Ramos (cell line): ENCODE measurements at regions not wholly inside any gene's neighbourhood (a gene's known extent, or its start where the extent isn't known, plus 50 kb on each side); places are given as distances from the start of the nearest gene placed in this dataset.

Source experiments
- in situ Hi-C: fragments of 300-500 bp; cut with MboI; formaldehyde crosslinking; loops from one replicate; pipeline ENCODE4 v1.14.3; 2022; ENCODE audit warnings: low sequenced_read_pairs; ENCODE audit not compliant: unreplicated experiment

DNA sequence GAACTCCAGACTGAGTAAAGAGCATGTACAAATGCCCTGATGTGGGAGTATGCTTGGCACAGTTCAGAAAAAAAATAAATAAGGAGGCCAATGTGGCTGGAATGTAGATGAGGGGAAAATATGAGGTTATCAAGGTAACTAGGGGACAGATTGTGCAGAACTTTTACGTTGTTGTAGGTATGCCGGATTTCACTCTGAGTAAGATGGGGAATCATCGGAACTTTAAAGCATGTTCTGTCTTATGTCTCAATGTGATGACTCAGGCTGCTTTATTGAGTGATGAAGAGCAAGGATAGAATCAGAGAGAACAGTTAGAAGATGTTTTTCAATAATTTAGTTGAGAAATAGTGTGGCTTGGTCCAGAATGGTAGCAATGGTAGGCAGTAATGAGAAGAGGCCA lies 130.4 kb downstream of the C11orf87 start:
- in situ Hi-C loops: no loop called here

DNA sequence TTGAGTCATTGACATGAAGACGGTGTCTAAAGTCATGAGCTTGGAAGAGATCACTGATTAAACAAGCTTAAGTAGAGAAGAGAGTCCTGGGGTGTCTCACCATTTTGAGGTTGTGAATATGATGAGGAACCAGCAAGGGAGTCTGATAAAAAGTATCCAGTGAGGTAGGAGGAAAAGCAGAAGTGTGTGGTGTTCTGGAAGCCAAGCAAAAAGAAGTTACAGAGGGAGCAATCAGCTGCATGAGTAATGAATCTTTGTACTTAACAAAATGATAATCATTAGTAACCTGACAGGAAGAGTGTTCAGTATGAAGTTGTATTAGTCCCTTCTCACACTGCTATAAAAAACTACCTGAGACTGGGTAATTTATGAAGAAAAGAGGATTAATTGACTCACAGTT lies 131.3 kb downstream of the C11orf87 start:
- in situ Hi-C loops: no loop called here

DNA sequence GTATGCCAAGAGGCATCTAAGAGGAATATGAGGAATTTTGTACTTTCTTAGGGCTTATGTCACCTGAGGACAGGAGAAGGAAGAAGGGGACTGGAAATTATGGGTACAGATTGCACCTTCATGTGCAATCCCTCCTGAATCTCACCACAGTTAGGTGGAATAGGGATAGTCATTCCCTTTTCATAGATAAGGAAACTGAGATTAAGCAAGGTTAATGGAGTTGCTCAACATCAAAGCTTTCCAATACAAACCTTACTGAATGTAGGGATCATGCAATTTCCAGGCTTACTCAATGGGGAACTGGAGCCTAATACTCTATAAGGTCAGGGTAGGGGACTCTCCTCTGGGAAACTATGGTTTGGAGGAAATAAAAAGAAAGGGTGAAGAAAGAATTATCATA lies 133.0 kb downstream of the C11orf87 start:
- in situ Hi-C loops: no loop called here

DNA sequence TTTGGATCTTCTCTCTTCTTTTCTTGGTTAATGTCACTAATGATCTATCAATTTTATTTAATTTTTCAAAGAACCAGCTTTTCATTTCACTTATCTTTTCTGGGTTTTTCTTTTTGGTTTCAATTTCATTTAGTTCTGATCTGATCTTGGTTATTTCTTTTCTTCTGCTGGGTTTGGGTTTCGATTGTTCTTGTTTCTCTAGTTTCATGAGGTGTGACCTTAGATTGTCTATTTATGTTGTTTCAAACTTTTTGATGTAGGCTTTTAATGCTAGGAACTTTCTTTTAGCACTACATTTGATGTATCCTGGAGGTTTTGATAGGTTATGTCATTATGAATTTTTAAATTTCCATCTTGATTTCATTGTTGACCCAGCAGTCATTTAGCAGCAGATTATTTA lies 142.3 kb downstream of the C11orf87 start:
- in situ Hi-C loops: no loop called here

DNA sequence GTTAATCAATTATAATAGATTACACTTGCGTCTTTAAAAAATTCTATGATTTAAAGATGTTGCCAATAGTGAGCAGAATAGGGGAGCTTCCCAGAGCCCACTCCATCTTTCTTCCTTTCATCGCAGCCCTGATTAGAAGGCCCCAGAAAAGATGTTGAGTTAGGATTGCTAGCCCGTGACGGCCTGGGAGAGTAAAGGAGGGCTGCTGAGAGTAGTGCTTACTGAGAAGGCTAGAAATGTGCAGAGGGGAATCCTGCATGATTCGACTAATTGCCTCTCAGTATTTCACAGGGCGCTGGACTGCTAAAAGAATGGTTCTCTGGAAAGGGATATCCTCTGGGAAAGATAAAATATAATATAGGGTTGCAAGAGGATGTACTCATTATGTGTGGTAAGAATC lies 160.5 kb downstream of the C11orf87 start:
- in situ Hi-C loops: no loop called here

DNA sequence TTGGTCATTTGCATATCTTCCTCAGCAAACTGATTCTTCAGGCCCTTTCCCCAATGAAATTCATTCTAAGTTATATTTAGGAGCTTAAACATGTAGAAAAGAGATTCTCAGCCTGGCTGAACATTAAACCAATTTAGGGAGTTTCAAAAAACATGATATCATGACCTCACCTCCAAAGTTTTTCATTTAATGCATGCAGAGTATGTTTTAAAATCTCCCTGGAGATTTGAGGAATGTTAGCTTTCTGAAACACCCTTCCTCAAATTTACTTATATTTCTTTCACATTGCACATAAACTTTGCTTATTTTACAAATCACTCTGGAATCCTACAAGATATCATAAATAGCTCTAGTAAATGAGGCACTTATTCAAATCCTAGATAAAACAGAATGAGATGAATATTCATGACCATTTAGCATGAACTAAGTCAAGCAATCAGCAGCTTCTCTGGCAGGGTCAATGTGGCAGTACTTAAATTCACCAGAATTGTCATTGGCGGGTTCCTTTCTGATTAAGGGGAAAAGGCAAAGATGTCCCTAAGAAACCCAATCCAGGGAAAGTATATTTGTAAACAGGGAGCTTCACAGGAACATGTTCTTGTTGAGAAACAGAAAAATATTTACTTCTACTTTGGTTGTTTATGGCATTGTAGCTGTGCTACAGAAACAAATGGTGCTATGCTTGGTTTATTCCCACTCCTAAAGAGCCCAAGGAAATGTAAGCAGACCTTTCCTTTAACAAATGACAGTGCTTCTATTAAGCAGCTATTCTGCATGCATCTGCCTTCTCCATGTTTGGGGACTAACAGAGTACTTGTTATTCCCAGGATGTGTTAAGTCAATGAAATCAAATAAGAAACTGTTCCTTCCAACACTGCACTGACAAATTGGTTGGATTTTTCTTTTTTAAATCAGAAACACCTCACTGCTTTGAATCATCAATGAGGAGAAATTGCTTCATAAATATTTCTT lies 162.3 kb downstream of the C11orf87 start:
- in situ Hi-C loops: no loop called here

DNA sequence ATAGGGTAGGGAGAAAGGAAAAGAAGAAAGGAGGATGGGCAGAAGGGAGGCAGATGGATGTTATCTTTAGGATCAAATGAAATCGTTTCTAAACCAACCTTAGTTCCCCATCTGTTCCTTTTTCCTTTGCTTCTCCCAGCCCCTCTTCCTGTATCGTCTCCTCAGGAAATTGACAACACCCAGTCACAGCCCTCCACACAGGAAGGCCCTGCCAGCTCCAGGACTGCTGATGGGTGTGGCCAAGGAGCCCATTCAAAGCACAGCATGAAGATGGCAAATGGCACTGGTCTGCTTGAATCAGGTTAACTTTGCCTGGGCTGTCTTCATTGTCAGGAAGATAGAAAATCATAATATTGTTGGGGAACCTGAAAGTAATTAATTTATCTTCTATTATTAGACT lies 164.8 kb downstream of the C11orf87 start:
- in situ Hi-C loops: no loop called here

DNA sequence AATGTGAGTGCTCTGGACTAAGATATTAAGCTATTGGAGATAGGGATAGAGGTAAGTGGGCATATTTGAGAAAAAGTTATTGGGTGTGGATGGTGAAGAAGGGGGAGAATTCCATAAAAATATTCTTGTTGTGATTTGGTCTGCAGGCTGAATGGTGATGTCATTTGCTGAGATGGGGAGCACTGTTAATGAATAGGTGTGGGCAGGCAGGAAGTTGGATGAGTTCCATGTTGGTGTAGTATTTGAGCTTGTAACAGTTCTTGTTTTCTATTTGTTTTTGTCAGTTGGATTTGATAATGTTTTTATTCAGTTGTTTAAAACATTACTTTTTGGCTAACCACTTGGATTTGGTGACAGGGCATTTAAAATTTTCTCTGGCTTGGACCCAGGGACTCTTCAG lies 168.8 kb downstream of the C11orf87 start:
- in situ Hi-C loops: no loop called here

DNA sequence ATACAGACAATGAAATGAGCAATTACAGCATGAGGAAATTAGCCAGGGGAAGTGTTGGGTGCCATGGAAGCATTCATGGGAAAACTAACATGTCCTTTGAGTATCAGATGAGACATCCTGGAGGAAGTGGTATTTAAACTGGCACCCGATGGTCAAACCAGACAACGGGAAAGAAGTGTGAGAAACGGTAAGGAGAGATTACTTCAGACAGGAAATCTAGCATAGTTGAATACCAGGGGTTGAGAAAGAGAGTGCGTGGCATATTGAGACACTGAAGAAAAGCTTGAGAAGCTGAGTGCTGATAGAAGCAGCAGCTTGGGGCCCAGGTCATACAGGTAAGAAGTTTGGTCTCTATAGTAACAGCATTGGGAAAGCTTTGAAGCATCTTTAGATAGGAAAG lies 175.3 kb downstream of the C11orf87 start:
- in situ Hi-C loops: no loop called here

DNA sequence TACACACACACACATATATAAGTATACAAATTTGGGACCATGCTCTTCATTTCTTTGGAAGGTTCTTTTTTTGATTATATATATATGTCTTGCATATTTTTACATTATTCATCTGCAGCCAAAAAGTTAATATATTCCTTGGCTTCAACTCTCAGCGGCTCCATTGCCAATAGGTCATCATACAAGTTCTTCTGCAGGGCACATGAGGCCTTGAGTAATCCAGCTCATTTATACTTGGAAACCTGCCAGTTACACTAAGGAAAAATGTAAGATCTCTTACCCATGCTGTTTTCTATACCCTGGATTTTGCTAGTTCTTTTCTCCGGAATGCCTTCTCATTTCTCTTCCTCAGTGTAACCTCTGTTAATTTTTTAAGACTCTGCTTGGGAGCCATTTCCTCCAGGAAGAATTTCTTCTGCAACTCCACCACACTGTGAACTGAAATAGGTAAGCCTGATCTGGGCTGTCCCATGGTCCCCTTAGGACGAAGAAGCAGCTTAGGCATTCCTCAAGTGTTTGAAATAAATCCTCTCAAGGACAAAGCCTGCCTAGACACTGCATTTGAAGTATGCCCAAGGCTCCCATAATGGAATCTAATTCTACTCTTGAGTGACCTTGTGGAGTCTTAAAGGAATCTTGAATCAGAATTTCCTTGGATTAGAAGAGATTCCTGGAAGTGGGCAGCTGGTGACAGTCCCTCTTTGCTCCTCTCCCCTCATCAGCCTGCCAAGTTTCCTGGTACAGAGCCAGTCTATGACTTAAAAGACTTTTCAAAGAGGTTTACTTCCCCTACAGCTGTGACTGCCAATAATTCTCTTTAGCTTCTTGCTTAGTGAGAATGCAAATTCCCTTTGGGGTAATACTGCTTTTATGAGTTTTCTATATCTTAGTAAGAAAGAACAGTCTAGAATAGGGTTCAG lies 182.8 kb downstream of the C11orf87 start:
- in situ Hi-C loops: no loop called here

DNA sequence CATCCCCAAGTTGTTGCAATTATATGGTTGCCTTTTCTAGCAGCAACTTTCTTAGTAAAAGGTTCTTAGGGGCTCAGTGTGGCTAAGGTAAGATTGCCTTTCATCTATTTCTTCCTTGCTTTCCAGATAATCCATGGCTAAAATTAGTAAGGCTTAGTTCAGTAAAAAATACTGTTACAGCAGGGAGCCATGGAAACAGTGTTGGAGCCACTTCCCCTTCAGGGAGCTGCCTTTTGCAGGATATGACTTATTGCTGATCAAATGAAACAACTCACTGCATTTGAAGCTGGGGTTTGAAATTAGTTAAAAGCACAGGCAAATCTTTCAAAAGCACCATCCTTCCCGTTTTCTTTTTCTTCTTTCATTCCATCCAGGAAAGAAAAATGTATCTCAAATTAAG lies 184.3 kb downstream of the C11orf87 start:
- in situ Hi-C loops: no loop called here

DNA sequence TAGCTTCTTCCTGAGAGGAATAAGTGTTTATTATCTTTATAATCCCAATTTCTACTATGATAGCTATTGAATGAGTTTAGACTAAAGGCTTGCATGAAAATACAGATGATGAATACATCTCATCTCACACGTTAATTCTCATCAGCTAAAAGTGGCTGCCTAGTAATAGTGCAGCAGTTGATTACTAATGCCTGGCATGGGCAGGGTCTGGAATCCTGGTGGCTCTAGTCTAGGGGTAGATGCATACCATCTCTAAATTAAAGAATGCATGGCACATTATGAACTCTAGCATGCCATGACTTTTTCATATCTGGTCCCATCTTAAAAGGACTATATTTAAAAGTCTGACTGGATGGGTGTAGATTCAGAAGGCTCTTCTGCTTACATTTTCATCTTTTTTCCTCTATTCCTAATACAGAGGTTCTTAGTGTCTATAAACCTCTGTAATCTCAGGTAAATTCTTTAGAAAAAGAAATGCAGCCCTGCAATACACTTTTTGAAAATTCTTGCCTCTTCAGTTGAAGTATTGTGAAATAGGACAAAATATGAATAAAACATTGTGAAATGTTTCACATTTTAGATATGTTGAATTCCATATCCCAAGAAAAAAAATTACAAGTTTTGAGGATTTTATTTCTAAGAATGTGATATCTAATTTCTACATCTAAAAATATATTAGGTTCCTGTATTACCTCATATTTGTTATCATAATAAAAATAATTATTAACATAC lies 187.6 kb downstream of the C11orf87 start:
- in situ Hi-C loops: no loop called here

DNA sequence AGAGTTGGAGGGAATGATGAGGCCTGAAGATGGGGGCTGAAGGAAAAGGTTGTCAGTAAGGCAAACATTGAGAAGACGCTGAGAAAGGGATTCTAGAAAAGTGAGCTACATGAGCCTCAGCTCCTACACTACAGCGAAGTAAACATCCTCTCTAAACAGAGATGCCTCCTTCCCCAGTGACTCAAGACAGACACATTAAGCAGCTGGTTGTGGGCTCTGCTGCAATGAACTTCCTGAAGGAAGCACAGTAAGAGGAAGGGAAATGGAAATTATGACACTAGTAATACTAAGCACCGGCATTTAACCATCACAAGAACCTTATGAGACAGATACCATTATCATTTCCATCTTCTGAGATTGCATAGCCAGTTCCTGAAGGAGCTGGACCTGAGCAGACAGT lies 190.5 kb downstream of the C11orf87 start:
- in situ Hi-C loops: no loop called here

DNA sequence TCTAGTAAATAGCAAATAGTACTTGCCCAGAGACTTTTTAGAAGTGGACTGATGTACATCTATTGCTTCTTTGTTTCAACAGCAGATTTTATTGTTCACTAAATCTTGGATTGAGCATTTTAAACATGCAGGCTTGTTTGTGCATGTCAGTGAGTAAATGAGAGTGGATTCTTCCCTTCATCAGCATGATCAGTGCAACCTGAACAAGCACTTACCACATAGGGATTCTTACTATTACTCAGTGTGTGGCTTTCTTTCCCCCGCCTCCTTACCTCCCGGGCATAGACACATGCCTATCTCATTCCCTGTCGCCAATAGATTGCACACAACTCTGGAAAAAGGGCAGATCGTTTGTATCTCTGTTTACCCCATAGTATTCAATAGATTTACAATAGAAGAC lies 197.5 kb downstream of the C11orf87 start:
- in situ Hi-C loops: no loop called here

DNA sequence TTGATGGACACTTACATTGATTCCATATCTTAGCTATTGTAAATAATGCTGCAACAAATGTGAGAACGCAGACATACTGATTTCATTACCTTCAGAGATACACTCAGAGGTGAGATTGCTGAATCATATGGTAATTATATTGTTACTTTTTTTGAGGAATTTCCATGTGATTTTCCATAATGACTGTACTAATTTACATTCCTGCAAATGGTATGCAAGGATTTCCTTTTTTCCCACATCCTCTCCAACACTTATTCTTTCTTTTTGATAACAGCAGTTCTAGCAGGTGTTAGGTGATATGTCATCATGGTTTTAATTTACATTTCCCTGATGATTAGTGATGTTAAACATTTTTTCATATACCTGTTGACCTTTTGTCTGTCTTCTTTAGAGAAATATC lies 207.7 kb downstream of the C11orf87 start:
- in situ Hi-C loops: no loop called here

DNA sequence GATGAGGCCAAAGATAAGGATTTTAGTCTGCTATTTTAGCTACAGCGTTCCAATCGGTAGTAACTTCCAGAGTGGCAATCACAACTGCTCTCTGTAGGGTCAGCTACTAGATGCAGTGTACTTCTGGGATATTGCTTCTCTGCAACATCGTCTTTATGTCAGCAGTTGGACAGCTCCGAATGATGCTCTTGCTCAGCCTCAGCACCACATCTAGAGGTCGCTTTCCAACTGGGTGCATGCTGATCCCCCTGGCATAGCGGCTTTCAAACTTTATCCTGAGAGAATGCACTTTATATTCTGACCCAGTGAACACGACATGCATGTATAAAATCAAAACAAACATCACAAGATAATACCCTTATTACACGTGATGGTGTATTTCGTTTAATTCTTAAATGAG lies 219.6 kb downstream of the C11orf87 start:
- in situ Hi-C loops: no loop called here

DNA sequence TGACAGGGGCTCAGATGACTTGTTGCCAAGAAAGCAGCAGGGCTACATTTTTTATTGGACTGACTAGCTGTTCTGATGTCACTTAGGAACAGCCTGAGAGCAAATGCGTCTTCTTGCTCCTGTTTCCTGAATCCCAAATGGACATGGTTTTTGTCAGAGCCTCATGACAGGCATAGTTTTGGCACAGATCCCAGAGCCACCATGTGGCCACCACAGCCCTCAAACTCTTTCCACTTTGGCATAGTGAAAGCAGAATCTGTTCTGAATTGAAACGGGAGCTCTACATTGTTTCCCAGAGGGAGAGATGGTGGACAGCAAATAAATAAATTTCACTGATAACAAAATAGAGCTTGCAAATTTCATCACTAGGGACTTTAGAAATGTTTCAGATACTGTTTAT lies 222.2 kb downstream of the C11orf87 start:
- in situ Hi-C loops: no loop called here

DNA sequence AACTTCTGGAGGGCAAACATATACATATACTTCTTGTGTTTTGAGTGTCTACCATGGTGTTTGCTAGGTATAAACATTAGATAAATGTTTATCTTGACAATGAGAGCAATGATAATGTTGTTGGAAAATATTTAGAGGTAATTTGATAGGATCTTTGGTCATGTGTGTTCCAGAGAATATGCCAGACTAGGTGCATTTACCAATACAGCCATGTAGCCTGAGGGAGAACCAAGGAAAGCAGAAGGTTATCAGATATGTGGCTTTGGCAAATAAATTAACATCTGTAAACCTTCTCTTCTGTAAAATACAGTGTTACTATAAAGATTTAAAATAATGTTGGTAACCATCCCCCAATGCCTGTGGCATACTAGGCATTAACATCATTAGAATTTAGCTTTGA lies 226.8 kb downstream of the C11orf87 start:
- in situ Hi-C loops: no loop called here

DNA sequence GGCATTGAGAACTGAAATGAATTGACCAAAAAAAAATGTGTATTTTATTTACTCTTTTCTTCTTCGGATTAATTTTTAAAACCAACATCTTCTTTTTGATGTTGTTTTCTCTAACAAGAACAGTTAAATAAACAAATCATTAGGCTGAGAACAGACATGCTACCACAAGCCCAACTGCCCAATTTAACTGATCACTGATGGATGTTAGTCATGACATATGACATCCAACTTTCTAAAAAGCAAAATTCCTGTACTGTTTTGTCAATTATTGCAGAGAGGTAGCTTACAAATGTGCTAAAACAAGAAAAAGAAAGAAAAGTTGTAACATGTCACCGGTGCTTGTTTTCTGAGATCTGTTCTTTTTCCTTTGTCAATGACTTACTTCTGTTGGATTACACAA lies 232.1 kb downstream of the C11orf87 start:
- in situ Hi-C loops: no loop called here

DNA sequence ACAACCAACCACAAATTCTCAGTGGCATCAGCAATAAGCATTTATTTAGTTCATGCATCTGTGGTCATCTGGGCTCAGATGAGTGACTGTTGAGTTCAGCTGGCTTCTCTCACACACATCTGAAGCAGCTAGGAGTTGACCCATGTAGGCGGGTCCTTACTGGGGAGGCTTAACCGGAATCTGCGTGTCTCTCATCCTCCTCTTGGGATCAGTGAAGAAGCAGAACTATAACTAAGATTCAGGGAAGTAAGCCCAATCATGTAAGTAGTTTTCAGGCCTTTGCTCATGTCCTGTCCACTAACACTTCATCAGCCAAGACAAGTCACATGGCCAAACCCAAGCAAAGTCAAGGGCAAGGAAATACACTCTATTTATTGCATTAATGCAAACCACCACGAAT lies 236.2 kb downstream of the C11orf87 start:
- in situ Hi-C loops: no loop called here

DNA sequence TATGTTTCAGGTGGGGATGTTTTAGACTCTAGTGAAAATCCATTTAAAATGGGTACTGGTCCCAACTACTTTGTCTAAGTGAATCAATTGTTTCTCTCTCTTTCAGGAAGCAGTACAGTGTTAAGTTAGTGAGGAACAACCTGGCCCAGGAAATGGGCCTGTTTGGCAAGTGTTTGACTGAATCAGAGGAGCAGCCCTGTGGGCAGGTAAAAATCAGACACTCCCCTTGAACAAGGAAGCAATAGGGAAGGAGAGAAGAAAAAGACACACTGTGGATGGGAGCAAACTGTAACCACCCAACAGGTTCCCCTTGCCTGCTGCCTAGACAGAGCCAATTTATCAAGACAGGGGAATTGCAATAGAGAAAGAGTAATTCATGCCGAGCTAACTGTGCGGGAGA lies 245.7 kb downstream of the C11orf87 start:
- in situ Hi-C loops: no loop called here
